ENCODE measurements at regions not wholly inside any gene's neighbourhood (a gene's known extent, or its start where the extent isn't known, plus 50 kb on each side); places are given as distances from the start of the nearest gene placed in this dataset.

DNA sequence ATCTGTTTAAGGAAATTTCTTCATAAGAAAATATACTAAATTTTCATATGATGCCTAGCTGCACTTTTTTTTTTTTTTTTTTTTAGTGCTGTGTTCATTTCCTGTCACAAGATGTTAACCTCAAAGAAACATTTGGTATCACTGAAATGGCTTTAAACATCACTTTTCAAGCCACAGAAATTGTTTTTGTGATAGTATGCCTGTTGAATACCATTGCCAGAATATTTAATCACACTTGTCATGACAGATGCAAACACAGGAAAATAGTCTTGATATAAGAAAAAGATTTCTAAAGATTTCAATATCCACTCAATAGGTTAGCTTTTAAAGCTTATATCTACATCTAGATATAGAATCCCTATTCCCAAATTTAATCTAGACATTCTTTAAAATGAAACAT, 608.5 kb upstream of the AGTR1 start:
- TF ChIP-seq, protein P1, sequence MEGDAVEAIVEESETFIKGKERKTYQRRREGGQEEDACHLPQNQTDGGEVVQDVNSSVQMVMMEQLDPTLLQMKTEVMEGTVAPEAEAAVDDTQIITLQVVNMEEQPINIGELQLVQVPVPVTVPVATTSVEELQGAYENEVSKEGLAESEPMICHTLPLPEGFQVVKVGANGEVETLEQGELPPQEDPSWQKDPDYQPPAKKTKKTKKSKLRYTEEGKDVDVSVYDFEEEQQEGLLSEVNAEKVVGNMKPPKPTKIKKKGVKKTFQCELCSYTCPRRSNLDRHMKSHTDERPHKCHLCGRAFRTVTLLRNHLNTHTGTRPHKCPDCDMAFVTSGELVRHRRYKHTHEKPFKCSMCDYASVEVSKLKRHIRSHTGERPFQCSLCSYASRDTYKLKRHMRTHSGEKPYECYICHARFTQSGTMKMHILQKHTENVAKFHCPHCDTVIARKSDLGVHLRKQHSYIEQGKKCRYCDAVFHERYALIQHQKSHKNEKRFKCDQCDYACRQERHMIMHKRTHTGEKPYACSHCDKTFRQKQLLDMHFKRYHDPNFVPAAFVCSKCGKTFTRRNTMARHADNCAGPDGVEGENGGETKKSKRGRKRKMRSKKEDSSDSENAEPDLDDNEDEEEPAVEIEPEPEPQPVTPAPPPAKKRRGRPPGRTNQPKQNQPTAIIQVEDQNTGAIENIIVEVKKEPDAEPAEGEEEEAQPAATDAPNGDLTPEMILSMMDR (IDR thresholded peaks at IDR 0.05; ENCODE audit: insufficient read depth, low read length): no peak
- TF ChIP-seq SPI1 (IDR thresholded peaks at IDR 0.05; ENCODE audit: borderline replicate concordance, low read depth) (no peak), POLR2AphosphoS5 (IDR thresholded peaks at IDR 0.05; ENCODE audit: low read depth) (no peak), REST (IDR thresholded peaks at IDR 0.05; ENCODE audit: insufficient replicate concordance, low read depth) (no peak)

All from HL-60 (cell line).